PC-3 (cell line): ENCODE measurements at regions not wholly inside any gene's neighbourhood (a gene's known extent, or its start where the extent isn't known, plus 50 kb on each side); places are given as distances from the start of the nearest gene placed in this dataset.

ENCODE experiments used
- EZH2 ChIP-seq: fragments of 300-600 bp; sonication (generic); IDR thresholded peaks from one replicate; pipeline ENCODE4 v1.6.1; 2017; ENCODE audit warnings: antibody characterized with exemption, mild to moderate bottlenecking, low read length; ENCODE audit not compliant: unreplicated experiment
- TF ChIP-seq, protein P1 (sequence below): fragments of 300-600 bp; sonication (generic); conservative IDR thresholded peaks from 2 replicates; pipeline ENCODE4 v1.5.1; 2017; ENCODE audit warnings: antibody characterized with exemption, low read depth, mild to moderate bottlenecking, low read length

DNA sequence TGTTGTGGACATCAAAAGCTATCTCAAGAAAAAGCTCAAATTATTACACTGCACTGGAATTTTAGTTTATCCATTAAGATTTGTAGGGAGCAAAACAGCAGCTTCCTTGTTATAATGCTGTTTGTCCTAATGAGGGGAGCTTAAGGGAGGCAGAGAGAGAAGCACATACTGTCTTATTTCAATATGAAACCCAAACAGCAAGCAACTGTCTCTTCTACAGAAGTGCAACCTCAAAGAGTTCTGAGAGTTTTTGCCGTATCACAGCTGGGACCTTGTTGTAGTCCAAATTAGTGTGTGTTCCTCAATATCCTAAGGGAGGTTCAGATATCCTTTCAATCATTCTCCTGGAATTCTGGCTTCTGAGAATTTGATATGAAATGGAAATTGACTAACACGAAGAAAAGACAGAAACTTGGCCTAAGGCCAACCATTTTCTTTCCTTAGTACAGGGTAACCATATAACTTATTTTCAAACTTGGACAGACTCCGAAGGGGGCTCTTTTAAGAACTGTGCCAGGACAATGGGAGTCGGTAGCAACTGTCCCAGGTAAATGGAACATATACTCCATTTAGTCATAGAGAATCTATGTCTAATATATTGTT, 149.3 kb upstream of the CCN2 start:
- TF ChIP-seq, protein P1, sequence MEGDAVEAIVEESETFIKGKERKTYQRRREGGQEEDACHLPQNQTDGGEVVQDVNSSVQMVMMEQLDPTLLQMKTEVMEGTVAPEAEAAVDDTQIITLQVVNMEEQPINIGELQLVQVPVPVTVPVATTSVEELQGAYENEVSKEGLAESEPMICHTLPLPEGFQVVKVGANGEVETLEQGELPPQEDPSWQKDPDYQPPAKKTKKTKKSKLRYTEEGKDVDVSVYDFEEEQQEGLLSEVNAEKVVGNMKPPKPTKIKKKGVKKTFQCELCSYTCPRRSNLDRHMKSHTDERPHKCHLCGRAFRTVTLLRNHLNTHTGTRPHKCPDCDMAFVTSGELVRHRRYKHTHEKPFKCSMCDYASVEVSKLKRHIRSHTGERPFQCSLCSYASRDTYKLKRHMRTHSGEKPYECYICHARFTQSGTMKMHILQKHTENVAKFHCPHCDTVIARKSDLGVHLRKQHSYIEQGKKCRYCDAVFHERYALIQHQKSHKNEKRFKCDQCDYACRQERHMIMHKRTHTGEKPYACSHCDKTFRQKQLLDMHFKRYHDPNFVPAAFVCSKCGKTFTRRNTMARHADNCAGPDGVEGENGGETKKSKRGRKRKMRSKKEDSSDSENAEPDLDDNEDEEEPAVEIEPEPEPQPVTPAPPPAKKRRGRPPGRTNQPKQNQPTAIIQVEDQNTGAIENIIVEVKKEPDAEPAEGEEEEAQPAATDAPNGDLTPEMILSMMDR, result no peak
- no peak for TF ChIP-seq EZH2
